GM10266 (cell line): ENCODE measurements at regions not wholly inside any gene's neighbourhood (a gene's known extent, or its start where the extent isn't known, plus 50 kb on each side); places are given as distances from the start of the nearest gene placed in this dataset.

Experiments used
- DNase-seq: peaks from one replicate; pipeline ENCODE4 v3.0.0; 2012; ENCODE audit errors: extremely low spot score
- CTCF ChIP-seq: IDR thresholded peaks from 2 replicates; pipeline ENCODE4 v1.5.1; 2012; ENCODE audit warnings: mild to moderate bottlenecking, low read depth; ENCODE audit not compliant: control insufficient read depth, insufficient read depth; ENCODE audit errors: missing control alignments

GRCh38 chr6:144340541-144341371 lies 55.6 kb downstream of the UTRN start:
- DNase-seq = no peak
- TF ChIP-seq CTCF = no peak

GRCh38 chr6:144341831-144342527 lies 56.8 kb downstream of the UTRN start:
- TF ChIP-seq CTCF = no peak
- no peak for DNase-seq

- DNase-seq = peak; percentile 50
- no peak for TF ChIP-seq CTCF
These were observed 58.7 kb downstream of the UTRN start for GRCh38 chr6:144343701-144344428.

- peak; percentile 26 for TF ChIP-seq CTCF
- DNase-seq = peak; percentile 31
These were observed 59.5 kb downstream of the UTRN start for GRCh38 chr6:144344646-144345045.

- TF ChIP-seq CTCF = no peak
- no peak for DNase-seq
These were observed 60.3 kb downstream of the UTRN start for GRCh38 chr6:144345451-144345850.

GRCh38 chr6:144346719-144347447 lies 61.7 kb downstream of the UTRN start:
- no peak for TF ChIP-seq CTCF
- DNase-seq = no peak
